GM12878 (cell line): ENCODE measurements at regions not wholly inside any gene's neighbourhood (a gene's known extent, or its start where the extent isn't known, plus 50 kb on each side); places are given as distances from the start of the nearest gene placed in this dataset.

ENCODE experiments used
- ATAC-seq: fragments of 200-7000 bp; cut with Tn5 transposase; 3 replicates; pipeline ENCODE4 v1.9.1; 2020; ENCODE audit warnings: mild to moderate bottlenecking, moderate library complexity
- BruUV-seq: library from RNA; stranded (reverse); fragments of 400-500 nt; replicated peaks from 2 replicates; lab custom pipeline; 2021; lab: Mats Ljungman, UMichigan
- CTCF ChIA-PET: fragments of 300-600 bp; sonication (Branson Sonifier 250); formaldehyde crosslinking; extraction: SDS; loops from one replicate; lab custom pipeline; 2021; ENCODE audit warnings: inconsistent platforms; lab: Yijun Ruan, JAX
- POLR2A ChIA-PET: fragments of 350-600 bp; formaldehyde crosslinking; extraction: SDS; loops from one replicate; lab custom pipeline; 2021; ENCODE audit warnings: inconsistent platforms; lab: Charles Lee
- RAD21 ChIA-PET: fragments of 300-600 bp; sonication (Branson Sonifier 250); formaldehyde crosslinking; loops from one replicate; lab custom pipeline; 2023; ENCODE audit warnings: antibody characterized with exemption; ENCODE audit not compliant: unreplicated experiment; lab: Charles Lee
- SMC1A ChIA-PET: fragments of 300-600 bp; sonication (Branson Sonifier 250); formaldehyde crosslinking; loops from one replicate; lab custom pipeline; 2023; ENCODE audit not compliant: unreplicated experiment, uncharacterized antibody; lab: Charles Lee
- DNase-seq: peaks from one replicate; pipeline ENCODE4 v3.0.0-alpha.2; 2011; ENCODE audit warnings: low read depth, low spot score
- FAIRE-seq: peaks from 3 replicates; lab custom pipeline; 2011; peaks lifted over from hg19 to GRCh38; lab: Jason Lieb, UNC
- H2AFZ ChIP-seq: 2 replicates; pipeline ENCODE4 v1.6.0; 2011; ENCODE audit warnings: low read depth, low read length, control low read depth; ENCODE audit not compliant: control insufficient read depth
- H3K27ac ChIP-seq: 2 replicates; pipeline ENCODE4 v1.5.1; 2011; ENCODE audit warnings: control low read depth; ENCODE audit not compliant: control insufficient read depth, insufficient read depth
- H3K27me3 ChIP-seq, 2 experiments: replicated peaks in 1 of 2; 2 replicates each; pipeline versions ENCODE4 v1.6.0 to v1.6.1; 2011; ENCODE audit warnings: low read length in 1 of 2; ENCODE audit not compliant: control insufficient read depth in 2 of 2, insufficient read depth in 2 of 2
- H3K36me3 ChIP-seq, 2 experiments: 2 replicates each; pipeline ENCODE4 v1.5.1; 2011; ENCODE audit warnings: low read length in 1 of 2; ENCODE audit not compliant: control insufficient read depth in 2 of 2, insufficient read depth in 2 of 2
- H3K4me1 ChIP-seq: 2 replicates; pipeline ENCODE4 v1.6.1; 2011; ENCODE audit warnings: mild to moderate bottlenecking, low read length, moderate library complexity, mixed read lengths; ENCODE audit not compliant: control insufficient read depth, insufficient read depth
- H3K4me2 ChIP-seq: 2 replicates; pipeline ENCODE4 v1.6.0; 2011; ENCODE audit warnings: control low read depth; ENCODE audit not compliant: control insufficient read depth, insufficient read depth
- H3K4me3 ChIP-seq: fragments of 200-600 bp; sonication (generic); 2 replicates; pipeline ENCODE4 v1.5.1; 2016
- H3K79me2 ChIP-seq: 2 replicates; pipeline ENCODE4 v1.6.0; 2011; ENCODE audit warnings: low read length; ENCODE audit not compliant: control insufficient read depth, insufficient read depth
- H3K9ac ChIP-seq: 2 replicates; pipeline ENCODE4 v1.8.0; 2011; ENCODE audit warnings: low read length, control low read depth, mixed read lengths; ENCODE audit not compliant: control insufficient read depth, insufficient read depth
- H3K9me3 ChIP-seq: replicated peaks from 3 replicates; pipeline ENCODE4 v1.5.1; 2011; ENCODE audit warnings: mild to moderate bottlenecking, low read length; ENCODE audit not compliant: control insufficient read depth, insufficient read depth
- H4K20me1 ChIP-seq: 2 replicates; pipeline ENCODE4 v1.6.0; 2011; ENCODE audit not compliant: control insufficient read depth, insufficient read depth
- BCL11A ChIP-seq: IDR thresholded peaks from 2 replicates; pipeline ENCODE4 v1.6.1; 2011; ENCODE audit warnings: low read depth, low read length
- BRCA1 ChIP-seq: IDR thresholded peaks from 2 replicates; pipeline ENCODE4 v1.6.1; 2011; ENCODE audit warnings: low read depth, low read length, improper control_type of control experiment
- CEBPB ChIP-seq, 2 experiments: fragments of 150-350 bp in 1 of 2; IDR thresholded peaks; 2 replicates each; pipeline ENCODE4 v1.6.1; 2012 to 2014; ENCODE audit warnings: low read depth in 2 of 2, low read length in 2 of 2, borderline replicate concordance in 1 of 2, inconsistent platforms in 1 of 2
- EED ChIP-seq: sonication (generic); IDR thresholded peaks from 2 replicates; pipeline ENCODE4 v1.6.1; 2016; ENCODE audit warnings: antibody characterized with exemption, low read depth
- GABPA ChIP-seq: IDR thresholded peaks from 2 replicates; pipeline ENCODE4 v1.6.1; 2014; ENCODE audit warnings: antibody characterized with exemption, low read depth, mild to moderate bottlenecking, inconsistent platforms
- IKZF2 ChIP-seq, 2 experiments: fragments of 450-650 bp; IDR thresholded peaks; 2 replicates each; pipeline ENCODE4 v1.6.1; 2017; ENCODE audit warnings: mild to moderate bottlenecking in 2 of 2, moderate library complexity in 2 of 2
- MEF2A ChIP-seq: IDR thresholded peaks from 2 replicates; pipeline ENCODE4 v1.6.1; 2011; ENCODE audit warnings: low read depth, mild to moderate bottlenecking, low read length, moderate library complexity; ENCODE audit not compliant: insufficient read depth
- MXI1 ChIP-seq: fragments of 150-350 bp; IDR thresholded peaks from 2 replicates; pipeline ENCODE4 v1.6.1; 2011; ENCODE audit warnings: low read depth, mild to moderate bottlenecking, inconsistent platforms, low read length, improper control_type of control experiment
- NBN ChIP-seq: fragments of 450-650 bp; IDR thresholded peaks from 2 replicates; pipeline ENCODE4 v1.6.1; 2016
- POU2F2 ChIP-seq: IDR thresholded peaks from 3 replicates; pipeline ENCODE4 v1.6.1; 2011; ENCODE audit warnings: low read depth, mild to moderate bottlenecking, low read length, borderline replicate concordance
- PRDM15 ChIP-seq: fragments of 450-650 bp; formaldehyde crosslinking; IDR thresholded peaks from 2 replicates; pipeline ENCODE4 v1.4.0; 2020; ENCODE audit warnings: mild to moderate bottlenecking, moderate library complexity
- RBBP5 ChIP-seq: fragments of 200-600 bp; sonication (generic); conservative IDR thresholded peaks from 2 replicates; pipeline ENCODE4 v1.6.1; 2016
- SREBF2 ChIP-seq: IDR thresholded peaks from 2 replicates; pipeline ENCODE4 v1.6.1; 2012; ENCODE audit warnings: mild to moderate bottlenecking, low read length
- ZBED1 ChIP-seq: IDR thresholded peaks from 2 replicates; pipeline ENCODE4 v1.6.1; 2016; ENCODE audit warnings: borderline replicate concordance
- WGBS: methylation state at CpG from one replicate; pipeline ENCODE4 v1.1.6; 2016; ENCODE audit warnings: low lambda C conversion rate; ENCODE audit not compliant: insufficient replicate concordance, insufficient coverage; ENCODE audit errors: missing lambda C conversion rate; 5-methylcytosine and 5-hydroxymethylcytosine counted together
- in situ Hi-C: fragments of 300-500 bp; cut with MboI; formaldehyde crosslinking; loops from 9 replicates; pipeline ENCODE4 v1.14.3; 2018; ENCODE audit warnings: mixed read lengths
- intact Hi-C: fragments of 100-400 bp; cut with micrococcal nuclease; formaldehyde crosslinking; loops from one replicate; pipeline ENCODE4 v1.14.2; 2022; ENCODE audit not compliant: unreplicated experiment

- FAIRE-seq = no peak
- CTCF ChIA-PET = interaction anchor here (2.3 kb wide), 1 partner anchor 102 kb away, joined by 9 read pairs; no protein-coding TSS in a partner anchor
Observed at GRCh38 chr9:129275626-129276247, 97.7 kb upstream of the IER5L start.

DNA sequence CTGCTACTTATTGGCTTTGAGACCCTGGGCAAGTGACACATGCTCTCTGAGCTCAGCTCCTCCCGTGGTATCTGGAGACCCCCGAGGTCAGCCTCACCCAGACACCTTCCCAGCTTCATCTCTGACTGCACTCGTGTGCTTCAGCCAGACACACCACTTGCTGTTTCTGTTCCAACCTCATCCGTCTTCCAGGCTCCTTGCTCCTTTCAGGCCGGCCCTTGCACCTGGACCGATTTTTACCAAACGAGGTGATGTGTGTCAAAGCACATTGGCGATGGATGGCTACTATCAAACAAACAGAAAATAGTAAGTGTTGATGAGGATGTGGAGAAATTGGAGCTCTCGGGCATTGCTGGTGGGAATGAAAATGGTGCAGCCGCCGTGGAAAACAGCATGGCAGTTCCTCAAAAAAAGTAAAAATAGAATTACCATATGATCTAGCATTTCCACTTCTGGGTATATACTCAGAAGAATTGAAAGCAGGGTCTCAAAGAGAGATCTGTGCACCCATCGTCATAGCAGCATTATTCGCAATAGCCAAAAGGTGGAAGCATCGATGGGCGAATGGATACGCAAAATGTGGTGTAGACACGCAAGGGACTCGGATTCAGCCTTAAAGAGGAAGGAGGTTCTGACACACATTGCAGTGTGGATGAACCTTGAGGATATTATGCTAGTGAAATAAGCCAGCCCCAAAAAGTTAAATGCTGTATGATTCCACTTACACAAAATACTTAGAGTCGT is 96.1 kb upstream of the IER5L start:
- RAD21 ChIA-PET = no interaction called here
- Histone ChIP-seq H3K4me2 (no peak overlapping the region), H3K4me1 (peaks cover 26% of the 10 kb centered on the region), H3K4me3 (no peak overlapping the region), H4K20me1 (no peaks in the 10 kb centered on the region), H3K9me3 (no peaks in the 10 kb centered on the region), H3K79me2 (no peaks in the 10 kb centered on the region), H3K36me3 (no peaks in the 10 kb centered on the region), H2AFZ (no peak overlapping the region), H3K27me3 (peaks cover 0 to 2% of the 10 kb centered on the region in 2 experiments; a peak in 1 of 4 replicates), H3K9ac (no peak overlapping the region), H3K27ac (no peak overlapping the region)
- FAIRE-seq (no peak), ATAC-seq (no peak), DNase-seq (no peak)
- 77% methylated on average over 19 of the region's 19 CpGs for WGBS
- SMC1A ChIA-PET = interaction anchor here (1.1 kb wide), 1 partner anchor 186 kb away, joined by 3 read pairs; no protein-coding TSS in a partner anchor
- in situ Hi-C loops (no loop called here), intact Hi-C loops (loop anchor here (5.0 kb wide), 1 partner anchor 48 kb away; no protein-coding TSS in a partner anchor)
- POLR2A ChIA-PET = no interaction called here
- BruUV-seq = no TSS peak
- CTCF ChIA-PET = interaction anchor here (0.7 to 1.1 kb wide), 3 partner anchors 100 to 351 kb away, joined by 3 to 4 read pairs (median 3); no protein-coding TSS in a partner anchor
- TF ChIP-seq MXI1 (no peak), EED (no peak), ZBED1 (no peak), BRCA1 (no peak), PRDM15 (CRISPR knock-in tag) (no peak), RBBP5 (no peak), CEBPB (IDR thresholded peaks at IDR 0.05; ENCODE audit: borderline replicate concordance in 1 of 2, low read depth in 2 of 2, low read length in 2 of 2) (no peak), BCL11A (no peak), MEF2A (no peak), IKZF2 (IDR thresholded peaks at IDR 0.05) (no peak), GABPA (no peak), NBN (no peak), POU2F2 (no peak)

More at GRCh38 chr9:129275626-129276247, 97.7 kb upstream of the IER5L start:
- in situ Hi-C loops = no loop called here
- POLR2A ChIA-PET = no interaction called here
- no peak for DNase-seq
- Histone ChIP-seq H3K4me1 (peaks cover 12% of the 10 kb centered on the region), H3K27me3 (peaks cover 0 to 2% of the 10 kb centered on the region in 2 experiments; a peak in 1 of 4 replicates), H3K79me2 (no peaks in the 10 kb centered on the region), H3K36me3 (no peaks in the 10 kb centered on the region), H3K9me3 (no peaks in the 10 kb centered on the region), H3K27ac (no peak overlapping the region), H4K20me1 (no peaks in the 10 kb centered on the region), H3K4me2 (no peak overlapping the region), H3K4me3 (no peak overlapping the region), H2AFZ (no peak overlapping the region), H3K9ac (no peak overlapping the region)
- 46% methylated on average over 10 of the region's 10 CpGs for WGBS
- RAD21 ChIA-PET = interaction anchor here (0.7 kb wide), 1 partner anchor 59 kb away, joined by 3 read pairs; no protein-coding TSS in a partner anchor
- SMC1A ChIA-PET = no interaction called here
- intact Hi-C loops = no loop called here
- no peak for ATAC-seq
- no peak for TF ChIP-seq SREBF2
- BruUV-seq = no TSS peak
